H9 (cell line): ENCODE measurements at regions not wholly inside any gene's neighbourhood (a gene's known extent, or its start where the extent isn't known, plus 50 kb on each side); places are given as distances from the start of the nearest gene placed in this dataset.

Source experiments
- DNase-seq: peaks from one replicate; pipeline ENCODE4 v3.0.0-alpha.2; 2017
- H2AFZ ChIP-seq: one replicate; pipeline ENCODE4 v1.6.1; 2013; ENCODE audit warnings: mild to moderate bottlenecking, low read length, control low read depth, moderate library complexity
- H2AK5ac ChIP-seq: 2 replicates; pipeline ENCODE4 v1.6.1; 2013; ENCODE audit warnings: low read length, control low read depth, mixed read lengths; ENCODE audit not compliant: insufficient read length
- H2BK120ac ChIP-seq: one replicate; pipeline ENCODE4 v1.6.1; 2013; ENCODE audit warnings: low read depth, mild to moderate bottlenecking, low read length, control low read depth, inconsistent platforms; ENCODE audit not compliant: poor library complexity, severe bottlenecking
- H2BK12ac ChIP-seq: 2 replicates; pipeline ENCODE4 v1.6.1; 2013; ENCODE audit warnings: low read length, control low read depth, mixed read lengths, low read depth; ENCODE audit not compliant: insufficient read length
- H2BK15ac ChIP-seq: 2 replicates; pipeline ENCODE4 v1.6.1; 2013; ENCODE audit warnings: low read depth, low read length, control low read depth
- H2BK20ac ChIP-seq: one replicate; pipeline ENCODE4 v1.6.1; 2013; ENCODE audit warnings: low read depth, mild to moderate bottlenecking, low read length, control low read depth, inconsistent platforms; ENCODE audit not compliant: poor library complexity, severe bottlenecking
- H2BK5ac ChIP-seq: 2 replicates; pipeline ENCODE4 v1.6.1; 2013; ENCODE audit warnings: low read length, control low read depth, mixed read lengths; ENCODE audit not compliant: insufficient read length
- H3K14ac ChIP-seq: 2 replicates; pipeline ENCODE4 v1.6.1; 2013; ENCODE audit warnings: low read length, control low read depth; ENCODE audit not compliant: insufficient read depth
- H3K18ac ChIP-seq: 2 replicates; pipeline ENCODE4 v1.6.1; 2013; ENCODE audit warnings: low read depth, mild to moderate bottlenecking, mixed read lengths, low read length, control low read depth; ENCODE audit not compliant: insufficient read length
- H3K23ac ChIP-seq: 2 replicates; pipeline ENCODE4 v1.6.1; 2013; ENCODE audit warnings: low read length, control low read depth, mixed read lengths, low read depth; ENCODE audit not compliant: insufficient read length
- H3K23me2 ChIP-seq: 2 replicates; pipeline ENCODE4 v1.6.1; 2013; ENCODE audit warnings: low read depth, mild to moderate bottlenecking, mixed read lengths, low read length, control low read depth; ENCODE audit not compliant: insufficient read length, poor library complexity, severe bottlenecking
- H3K27ac ChIP-seq: 2 replicates; pipeline ENCODE4 v1.5.1; 2013; ENCODE audit warnings: low read length, control low read depth, mixed read lengths, low read depth; ENCODE audit not compliant: insufficient read length
- H3K27me3 ChIP-seq: 2 replicates; pipeline ENCODE4 v1.6.1; 2013; ENCODE audit warnings: low read length, control low read depth, inconsistent platforms; ENCODE audit not compliant: insufficient read depth
- H3K4ac ChIP-seq: 2 replicates; pipeline ENCODE4 v1.6.1; 2013; ENCODE audit warnings: low read depth, mild to moderate bottlenecking, control low read depth, inconsistent platforms, low read length, moderate library complexity
- H3K4me1 ChIP-seq: 2 replicates; pipeline ENCODE4 v1.6.1; 2013; ENCODE audit warnings: low read length, control low read depth, inconsistent platforms; ENCODE audit not compliant: insufficient read depth
- H3K4me2 ChIP-seq: 2 replicates; pipeline ENCODE4 v1.6.1; 2013; ENCODE audit warnings: low read length, control low read depth, mixed read lengths; ENCODE audit not compliant: insufficient read length, insufficient read depth
- H3K56ac ChIP-seq: 2 replicates; pipeline ENCODE4 v1.6.1; 2013; ENCODE audit warnings: low read depth, mild to moderate bottlenecking, mixed read lengths, low read length, control low read depth; ENCODE audit not compliant: insufficient read length
- H3K79me1 ChIP-seq: 2 replicates; pipeline ENCODE4 v1.6.1; 2013; ENCODE audit warnings: low read depth, mild to moderate bottlenecking, moderate library complexity, low read length, control low read depth, inconsistent platforms; ENCODE audit not compliant: insufficient read depth, poor library complexity, severe bottlenecking
- H3K79me2 ChIP-seq: 2 replicates; pipeline ENCODE4 v1.6.1; 2013; ENCODE audit warnings: low read length, control low read depth, inconsistent platforms; ENCODE audit not compliant: insufficient read depth
- H3K9ac ChIP-seq: 2 replicates; pipeline ENCODE4 v1.6.1; 2013; ENCODE audit warnings: low read length, control low read depth, mixed read lengths; ENCODE audit not compliant: insufficient read length; ENCODE audit errors: extremely low read depth
- H3K9me3 ChIP-seq: one replicate; pipeline ENCODE4 v1.6.1; 2013; ENCODE audit warnings: low read depth, low read length, inconsistent platforms; ENCODE audit not compliant: control insufficient read depth
- H3T11ph ChIP-seq: one replicate; pipeline ENCODE4 v1.6.1; 2013; ENCODE audit warnings: mild to moderate bottlenecking, low read length, control low read depth, inconsistent platforms
- H4K20me1 ChIP-seq: one replicate; pipeline ENCODE4 v1.6.1; 2013; ENCODE audit not compliant: control insufficient read depth, insufficient read length, insufficient read depth
- H4K5ac ChIP-seq: 2 replicates; pipeline ENCODE4 v1.6.1; 2013; ENCODE audit warnings: low read depth, mild to moderate bottlenecking, mixed read lengths, low read length, control low read depth; ENCODE audit not compliant: insufficient read length
- H4K8ac ChIP-seq: replicated peaks from 2 replicates; pipeline ENCODE4 v1.6.1; 2013; ENCODE audit warnings: low read length, control low read depth, mixed read lengths, low read depth; ENCODE audit not compliant: insufficient read length
- H4K91ac ChIP-seq: 2 replicates; pipeline ENCODE4 v1.6.1; 2013; ENCODE audit warnings: low read depth, mild to moderate bottlenecking, moderate library complexity, mixed read lengths, low read length, control low read depth; ENCODE audit not compliant: insufficient read length
- H3K27ac Mint-ChIP-seq, 3 experiments: 2 replicates in 2 of 3; 3 replicates in 1 of 3; pipeline ENCODE4 v1.8.0; 2020 to 2021; ENCODE audit warnings: mixed read lengths in 3 of 3, mild to moderate bottlenecking in 1 of 3, moderate library complexity in 1 of 3
- H3K27me3 Mint-ChIP-seq: 2 replicates; pipeline ENCODE4 v1.8.0; 2021; ENCODE audit warnings: low read depth, mild to moderate bottlenecking, moderate library complexity, mixed read lengths
- H3K36me3 Mint-ChIP-seq, 3 experiments: 2 replicates in 2 of 3; 3 replicates in 1 of 3; pipeline ENCODE4 v1.8.0; 2020 to 2021; ENCODE audit warnings: low read depth in 3 of 3, mixed read lengths in 3 of 3; ENCODE audit not compliant: insufficient read depth in 1 of 3
- H3K4me1 Mint-ChIP-seq, 2 experiments: 2 replicates each; pipeline ENCODE4 v1.8.0; 2020; ENCODE audit warnings: mixed read lengths in 2 of 2
- H3K4me3 Mint-ChIP-seq, 2 experiments: 2 replicates in 1 of 2; 3 replicates in 1 of 2; pipeline ENCODE4 v1.8.0; 2020 to 2021; ENCODE audit warnings: mild to moderate bottlenecking in 2 of 2, mixed read lengths in 2 of 2, moderate library complexity in 1 of 2
- H3K9me3 Mint-ChIP-seq, 2 experiments: 2 replicates in 1 of 2; 3 replicates in 1 of 2; pipeline ENCODE4 v1.8.0; 2020; ENCODE audit warnings: mild to moderate bottlenecking in 2 of 2, mixed read lengths in 2 of 2, moderate library complexity in 1 of 2
- CTCF ChIP-seq: fragments of 200-600 bp; sonication (generic); conservative IDR thresholded peaks from 3 replicates; pipeline ENCODE4 v1.8.0; 2021; ENCODE audit warnings: antibody characterized with exemption, mild to moderate bottlenecking
- WGBS: extraction: QIAGEN DNeasy Blood & Tissue Kit; methylation state at CpG from one replicate; pipeline ENCODE4 v1.1.7; 2013; ENCODE audit warnings: missing lambda C conversion rate, low lambda C conversion rate, mixed read lengths; ENCODE audit not compliant: insufficient read length; ENCODE audit errors: extremely low coverage; 5-methylcytosine and 5-hydroxymethylcytosine counted together

GRCh38 chr13:68987585-68987984 is 1120.0 kb upstream of the ATXN8OS start:
- Mint-ChIP-seq H3K36me3 (peaks cover 4 to 13% (median 8%) of the 10 kb centered on the region in 3 experiments), H3K27me3 (no peaks in the 10 kb centered on the region), H3K4me1 (peaks cover 12 to 15% of the 10 kb centered on the region in 2 experiments), H3K9me3 (peaks cover 7 to 8% of the 10 kb centered on the region in 2 experiments; a peak in 4 of 5 replicates), H3K4me3 (no peak overlapping the region), H3K27ac (no peak overlapping the region)
- Histone ChIP-seq H3K79me2 (no peaks in the 10 kb centered on the region), H2BK120ac (no peak overlapping the region), H3K27me3 (no peaks in the 10 kb centered on the region), H2AK5ac (no peak overlapping the region), H3K4me2 (no peak overlapping the region), H3K56ac (no peak overlapping the region), H3K79me1 (no peaks in the 10 kb centered on the region), H3K27ac (no peak overlapping the region), H4K8ac (no peak overlapping the region), H4K20me1 (no peaks in the 10 kb centered on the region), H4K5ac (no peak overlapping the region), H4K91ac (no peak overlapping the region), H3K23me2 (no peaks in the 10 kb centered on the region), H3K9ac (no peak overlapping the region), H3K14ac (no peak overlapping the region), H3K4me1 (no peaks in the 10 kb centered on the region; the same call in 1 of the 2 replicates), H3K23ac (no peak overlapping the region), H2BK5ac (no peak overlapping the region), H3K18ac (no peak overlapping the region), H2AFZ (no peak overlapping the region), H2BK15ac (no peak overlapping the region), H2BK12ac (no peak overlapping the region), H3K4ac (no peak overlapping the region), H3T11ph (no peak overlapping the region), H2BK20ac (no peak overlapping the region), H3K9me3 (no peaks in the 10 kb centered on the region)
- TF ChIP-seq CTCF, result no peak
- no CpG with 5 or more reads among the region's 13 CpGs for WGBS
- no peak for DNase-seq
